Renal pelvis (tissue), 1 donor: ENCODE measurements at regions not wholly inside any gene's neighbourhood (a gene's known extent, or its start where the extent isn't known, plus 50 kb on each side); places are given as distances from the start of the nearest gene placed in this dataset.

ENCODE experiments used
- DNase-seq: peaks from one replicate; pipeline ENCODE4 v3.0.0-alpha.2; 2013

DNA sequence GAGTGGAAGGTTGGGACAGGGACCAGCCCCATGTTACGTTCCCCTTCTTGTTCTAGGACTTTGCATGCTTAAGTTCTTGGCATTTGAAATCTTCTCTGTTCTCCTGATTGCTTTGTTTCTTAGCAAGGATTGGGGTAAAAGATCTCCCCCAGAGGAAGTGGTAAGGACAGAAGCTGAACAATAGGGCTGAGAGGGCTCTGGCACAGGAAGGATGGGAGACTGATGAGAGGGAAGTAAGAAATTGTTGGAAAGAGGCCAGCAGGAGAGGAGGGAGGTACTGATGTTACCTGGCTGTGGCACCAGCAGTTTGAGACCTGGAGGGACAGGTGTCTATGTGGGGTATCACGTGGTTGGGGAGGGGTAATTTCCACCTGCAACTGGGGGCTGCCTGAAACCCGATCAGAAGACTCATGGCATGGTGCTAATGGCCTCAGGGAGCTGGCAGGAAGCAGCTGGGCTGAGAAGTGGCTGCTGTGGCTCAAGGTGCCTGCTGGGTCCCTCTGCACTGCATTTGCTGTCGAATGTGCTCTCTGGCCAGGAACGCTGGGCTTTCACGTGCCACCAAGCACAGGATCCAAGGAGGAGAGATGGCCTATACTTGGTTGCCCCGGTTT lies 108.4 kb downstream of the LSM3 start:
- DNase-seq = no peak

DNA sequence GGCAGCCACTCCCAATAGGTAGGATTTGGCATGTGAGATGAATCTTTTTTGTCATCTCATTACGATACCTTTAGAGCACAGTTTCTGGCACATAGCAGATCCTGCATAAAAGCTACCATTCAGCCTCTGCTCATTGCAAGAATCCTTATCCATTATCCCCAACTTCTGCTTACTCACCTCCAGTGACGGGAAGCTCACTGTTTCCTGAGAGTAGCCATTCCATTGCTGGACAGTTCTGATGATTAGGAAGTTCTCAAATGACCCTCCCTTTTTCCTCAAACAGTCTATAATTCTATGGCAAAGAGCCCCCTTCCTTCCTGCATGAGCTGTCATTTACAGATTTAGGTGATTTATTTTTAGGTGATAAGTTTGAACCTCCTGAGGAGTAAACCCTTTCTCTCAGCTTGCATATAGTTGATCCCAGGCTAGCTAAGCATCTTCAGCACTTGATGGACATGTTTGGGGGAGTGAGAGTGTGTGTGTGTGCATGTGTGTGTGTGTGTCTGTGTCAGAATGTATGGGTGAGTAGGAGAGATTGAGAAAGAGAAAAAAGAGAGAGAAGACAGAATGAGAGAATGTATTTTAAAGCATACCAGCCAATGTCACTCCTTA lies 109.7 kb downstream of the LSM3 start:
- no peak for DNase-seq

DNA sequence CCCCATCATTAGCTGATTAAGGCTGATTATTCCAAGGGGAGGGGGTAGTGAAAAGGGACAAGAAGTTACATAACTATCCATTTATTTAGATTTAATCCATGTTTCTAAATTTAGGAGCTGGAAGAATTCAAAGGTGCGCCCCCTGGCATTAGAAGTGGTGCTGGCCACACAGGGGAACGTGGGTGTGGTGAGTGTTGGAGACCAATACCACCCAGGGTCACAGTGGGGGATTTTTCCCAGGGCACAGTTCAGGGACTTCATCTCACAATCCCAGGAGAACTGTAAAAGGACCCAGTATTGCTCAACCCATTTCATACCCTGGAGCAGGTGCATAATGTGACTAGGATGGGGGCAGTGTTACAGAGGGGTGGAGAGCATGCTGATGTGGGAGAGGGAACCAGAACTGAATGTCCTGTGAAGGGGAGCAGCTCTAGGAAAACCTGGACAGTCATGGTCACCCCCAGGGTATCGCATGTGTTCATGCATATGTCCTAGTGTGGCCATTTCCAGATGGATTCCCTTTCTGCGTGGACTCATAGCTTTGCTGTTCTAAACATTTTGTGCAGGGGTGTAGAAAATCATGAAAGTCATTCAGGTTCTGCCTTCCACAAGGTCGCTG lies 110.3 kb downstream of the LSM3 start:
- DNase-seq = no peak

DNA sequence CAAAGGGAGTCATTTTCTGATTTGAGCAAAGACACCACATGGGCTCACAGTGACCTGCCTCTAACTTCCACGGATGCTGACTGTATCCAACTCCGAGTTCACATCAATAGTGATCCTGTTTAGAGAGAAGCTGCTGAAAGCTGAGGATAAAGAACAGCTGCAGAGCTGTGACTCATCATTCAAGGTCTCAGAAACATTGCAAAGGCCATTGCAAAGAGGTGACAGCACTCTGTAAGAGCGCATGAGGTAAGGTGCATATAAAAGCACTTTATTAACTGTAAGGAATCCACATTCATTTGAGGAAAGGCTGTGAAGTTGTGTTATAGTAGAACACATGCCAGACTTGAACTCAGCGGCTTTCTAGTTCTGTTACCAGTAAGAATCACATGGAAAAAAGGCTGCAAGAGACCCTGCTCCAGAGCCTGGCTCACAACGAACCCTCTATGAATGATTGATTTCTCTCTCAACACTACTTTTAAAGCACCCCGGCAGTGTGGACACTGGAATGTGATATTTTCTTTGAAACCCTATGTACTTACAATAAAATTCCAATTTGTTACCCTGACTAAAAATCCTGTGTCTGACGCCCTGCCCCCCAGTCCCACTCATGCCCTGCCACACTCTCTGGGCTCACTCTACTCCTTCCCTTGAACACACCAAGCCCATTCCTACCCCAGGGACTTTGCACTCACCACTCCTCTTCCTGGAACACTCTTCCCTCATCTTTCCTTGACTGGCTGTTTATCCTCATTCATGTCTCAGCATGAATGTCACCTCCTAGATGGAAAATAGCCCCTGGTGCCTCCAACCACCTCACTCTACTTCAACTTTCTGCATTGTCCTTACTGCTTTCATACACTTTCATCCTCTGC lies 111.2 kb downstream of the LSM3 start:
- DNase-seq = no peak

DNA sequence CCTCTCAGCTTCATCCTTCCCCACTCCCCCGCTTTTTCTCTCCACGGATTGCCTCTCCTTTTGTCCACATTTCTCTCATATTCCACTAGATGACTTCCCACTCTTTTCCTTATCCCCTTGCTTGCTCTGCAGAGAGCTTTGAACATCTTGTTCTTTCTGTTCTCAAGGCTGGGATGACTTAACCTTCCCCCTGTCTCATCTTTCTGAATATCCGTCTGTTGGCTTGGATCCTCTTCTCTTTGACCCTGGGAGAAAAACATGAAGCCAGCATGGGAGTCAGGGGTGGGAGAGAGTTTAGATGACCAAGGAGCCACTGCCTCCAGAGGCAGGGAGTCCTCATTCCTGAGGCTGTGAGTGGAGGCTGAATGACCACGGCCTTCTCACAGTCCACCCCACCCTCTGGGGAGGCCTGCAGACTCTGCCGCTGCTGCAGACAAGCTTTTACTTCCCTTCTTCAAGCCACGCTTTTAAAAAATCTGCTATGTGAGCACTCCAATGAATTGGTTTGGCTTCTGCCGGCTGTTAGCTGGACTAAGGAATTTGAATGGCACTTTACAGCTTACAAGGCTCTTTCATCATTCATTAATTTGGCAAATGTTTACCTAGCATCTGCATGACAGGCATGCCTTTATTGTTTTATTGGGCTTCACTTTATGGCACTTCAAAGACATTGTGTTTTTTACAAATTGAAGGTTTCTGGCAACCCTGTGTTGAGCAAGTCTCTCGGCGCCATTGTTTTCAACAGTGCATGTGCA lies 111.6 kb upstream of the SLC6A6 start:
- peak; percentile 43 for DNase-seq

DNA sequence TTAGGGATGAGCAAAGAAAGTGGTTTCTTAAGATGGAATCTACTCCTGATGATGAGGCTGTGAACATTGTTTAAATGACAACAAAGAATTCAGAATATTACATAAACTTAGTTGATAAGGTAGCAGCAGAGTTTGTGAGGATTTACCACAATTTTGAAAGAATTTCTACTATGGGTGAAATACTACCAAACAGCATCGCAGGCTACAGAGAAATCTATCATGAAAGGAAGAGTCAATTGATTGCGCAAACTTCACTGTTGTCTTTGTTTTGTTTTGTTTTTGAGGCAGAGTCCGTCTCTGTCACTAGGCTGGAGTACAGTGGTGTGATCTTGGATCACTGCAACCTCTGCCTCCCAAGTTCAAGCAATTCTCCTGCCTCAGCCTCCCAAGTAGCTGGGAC lies 107.4 kb upstream of the SLC6A6 start:
- no peak for DNase-seq

DNA sequence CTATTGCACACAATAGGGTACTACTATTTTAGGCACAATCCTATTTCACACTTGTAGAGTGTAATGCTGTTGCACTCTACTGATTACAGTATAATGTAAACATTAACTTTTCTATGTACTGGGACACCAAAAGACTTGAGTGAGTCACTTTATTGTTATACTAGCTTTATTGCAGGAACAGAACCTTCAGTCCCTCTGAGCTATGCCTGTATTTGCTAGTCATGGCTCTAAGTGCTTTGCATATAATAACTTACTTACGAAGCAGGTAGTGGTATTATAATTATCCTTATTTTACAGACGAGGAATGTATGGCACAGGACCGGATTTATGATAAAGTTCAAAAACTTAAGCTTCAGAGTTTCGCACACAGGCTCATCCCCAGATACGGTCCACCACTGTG lies 106.6 kb upstream of the SLC6A6 start:
- no peak for DNase-seq

DNA sequence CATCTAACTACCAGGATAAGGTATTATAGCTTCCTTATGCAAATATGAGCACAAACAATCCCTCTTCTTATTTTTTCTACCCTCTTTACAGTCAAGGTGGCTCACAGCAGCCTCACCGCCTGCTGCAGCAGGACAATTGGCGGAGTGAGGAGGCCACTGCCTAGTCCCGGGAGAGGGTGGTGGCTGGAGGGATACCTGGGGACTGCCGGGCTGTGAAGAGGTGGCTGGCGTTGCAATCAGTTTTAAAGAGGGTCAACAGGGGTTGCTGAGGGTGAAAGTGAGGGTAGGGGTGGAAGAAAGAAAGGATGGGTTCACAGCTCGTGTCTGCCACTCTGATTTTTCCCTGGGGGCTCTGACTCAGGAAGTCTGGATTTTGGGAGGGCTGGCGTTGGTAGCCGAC lies 105.1 kb upstream of the SLC6A6 start:
- DNase-seq = no peak

DNA sequence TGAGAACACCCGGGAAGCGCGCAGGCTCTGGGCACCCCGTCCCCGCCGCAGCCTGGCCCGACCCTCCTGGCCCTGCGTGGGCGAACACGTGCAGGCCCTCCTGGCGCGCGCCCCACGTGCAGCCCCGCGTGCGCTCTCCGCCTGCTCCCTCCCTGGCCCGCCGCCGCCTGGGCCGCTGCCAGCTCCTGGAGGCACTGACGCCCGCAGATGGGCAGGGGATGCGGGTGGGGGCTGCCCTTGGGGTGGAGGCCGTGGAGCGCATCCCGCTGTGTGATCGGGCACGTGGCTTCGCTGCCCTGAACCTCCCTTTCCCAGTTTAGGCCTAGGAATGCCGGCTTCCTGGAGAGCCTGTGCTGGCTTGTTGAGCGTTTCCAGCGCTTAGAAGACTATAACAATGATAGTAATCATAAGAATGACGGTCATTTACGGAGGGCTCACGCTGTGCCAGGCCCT lies 104.6 kb upstream of the SLC6A6 start:
- DNase-seq = peak; percentile 40

DNA sequence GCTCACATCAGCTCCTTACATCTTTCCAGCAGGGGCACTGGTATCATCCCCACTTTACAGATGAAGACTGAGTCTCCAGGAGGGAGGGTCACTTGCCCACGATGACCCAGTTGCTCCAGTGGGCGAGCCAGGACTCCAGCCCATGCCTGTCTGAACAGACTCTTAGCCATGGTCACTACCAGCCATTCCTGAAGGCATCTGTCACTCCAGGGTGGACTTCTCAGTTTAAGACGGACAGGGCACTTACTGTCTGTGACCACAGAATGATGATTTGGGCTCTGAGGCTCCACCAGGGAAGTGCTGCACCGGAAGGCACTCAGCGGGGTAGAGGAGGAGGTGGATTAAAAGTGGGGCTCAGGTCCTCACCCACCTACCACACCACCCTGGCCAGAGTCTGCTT lies 104.0 kb upstream of the SLC6A6 start:
- no peak for DNase-seq

DNA sequence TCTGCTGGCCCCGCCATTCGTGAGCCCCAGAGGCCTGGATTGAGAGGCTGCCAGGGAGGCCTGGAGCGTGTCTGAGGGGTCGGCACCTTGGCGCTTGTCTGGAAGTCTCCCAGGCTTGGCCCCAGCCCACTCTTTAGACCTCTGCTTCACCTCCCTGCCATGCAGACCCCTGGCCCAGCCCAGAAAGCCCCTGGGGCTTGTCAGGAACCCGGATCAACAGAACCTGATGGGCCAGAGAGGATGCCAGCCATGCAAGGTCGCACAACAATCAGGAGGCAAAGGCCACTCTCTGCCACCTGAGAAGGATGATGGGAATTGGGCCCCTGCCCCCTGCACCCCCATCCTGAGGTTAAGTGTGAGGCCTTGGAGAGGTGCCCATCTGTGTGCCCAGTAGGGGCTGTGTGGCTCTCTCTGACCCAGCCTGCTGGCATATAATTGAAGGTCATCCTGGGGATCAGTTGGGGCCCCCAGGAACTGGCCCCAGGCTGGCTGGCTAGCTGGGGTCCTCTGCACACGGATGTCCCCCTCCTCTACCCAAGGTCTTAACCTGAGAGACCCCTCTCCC lies 103.3 kb upstream of the SLC6A6 start:
- DNase-seq = no peak

DNA sequence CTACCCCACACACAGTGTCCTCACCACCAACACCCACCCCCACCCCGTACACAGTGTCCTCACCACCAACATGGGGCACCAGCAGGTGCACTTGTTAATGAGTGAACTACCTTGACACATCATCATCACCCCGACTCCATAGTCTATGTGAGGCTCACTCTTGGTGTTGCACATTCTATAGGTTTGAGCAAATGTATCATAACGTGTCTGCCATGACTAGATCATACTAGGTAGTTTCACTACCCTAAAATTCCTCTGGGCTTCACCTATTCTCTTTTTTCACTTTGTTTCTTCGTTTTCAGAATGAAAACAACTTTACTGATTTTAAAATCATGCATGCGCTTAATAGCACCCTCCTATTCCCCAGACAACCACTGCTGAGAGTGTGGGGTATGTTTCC lies 102.6 kb upstream of the SLC6A6 start:
- DNase-seq = no peak

DNA sequence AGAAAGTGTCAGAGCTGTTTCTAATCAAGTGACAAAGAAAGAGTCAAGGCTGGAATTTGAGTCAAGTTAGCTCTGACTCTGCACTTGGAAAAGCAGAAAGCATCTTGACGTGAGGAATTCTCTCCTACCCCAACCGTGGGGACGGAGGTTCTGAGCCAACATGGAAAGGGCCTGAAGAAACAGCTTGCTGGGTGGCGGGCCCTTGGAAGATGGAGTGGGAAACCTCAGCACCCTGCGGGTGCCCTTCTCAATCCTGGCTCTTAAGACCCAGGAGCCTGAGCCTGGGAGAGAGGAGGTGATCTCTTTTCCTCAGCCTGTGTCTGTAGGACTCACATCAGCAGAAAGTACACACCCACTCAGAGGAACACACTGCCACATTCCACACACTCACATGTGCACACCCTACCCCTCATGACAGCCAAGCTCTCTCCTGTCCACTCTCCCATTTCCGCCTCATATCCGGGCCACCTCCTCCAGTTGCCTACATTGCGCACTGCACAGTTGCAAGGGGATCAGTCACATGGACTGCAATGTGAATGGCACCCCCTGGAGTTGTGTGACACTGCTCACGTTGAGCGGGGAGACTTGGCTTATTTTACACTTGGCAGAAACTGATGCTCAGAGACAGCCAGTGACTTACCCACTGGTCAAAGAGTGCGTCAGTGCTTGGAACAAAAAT lies 101.5 kb upstream of the SLC6A6 start:
- no peak for DNase-seq

DNA sequence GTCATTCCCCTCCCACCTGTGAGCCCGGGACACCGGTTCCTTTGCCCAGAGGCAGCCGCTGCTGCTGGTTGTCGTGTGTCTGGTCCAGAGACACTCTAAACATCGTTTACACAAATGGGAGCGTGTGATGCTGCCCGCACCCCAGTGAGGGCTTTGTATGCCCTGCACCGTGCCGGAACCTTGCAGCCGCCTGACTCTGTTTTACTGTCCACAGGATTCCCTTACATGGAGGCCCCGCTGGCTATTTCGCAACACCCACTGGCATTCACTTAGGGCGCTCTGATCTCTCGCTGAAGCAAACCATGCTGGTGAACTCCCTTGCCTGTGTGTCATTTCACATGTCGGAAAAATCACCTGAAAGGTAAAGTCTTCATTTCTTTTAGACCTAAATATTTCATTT lies 100.8 kb upstream of the SLC6A6 start:
- no peak for DNase-seq

DNA sequence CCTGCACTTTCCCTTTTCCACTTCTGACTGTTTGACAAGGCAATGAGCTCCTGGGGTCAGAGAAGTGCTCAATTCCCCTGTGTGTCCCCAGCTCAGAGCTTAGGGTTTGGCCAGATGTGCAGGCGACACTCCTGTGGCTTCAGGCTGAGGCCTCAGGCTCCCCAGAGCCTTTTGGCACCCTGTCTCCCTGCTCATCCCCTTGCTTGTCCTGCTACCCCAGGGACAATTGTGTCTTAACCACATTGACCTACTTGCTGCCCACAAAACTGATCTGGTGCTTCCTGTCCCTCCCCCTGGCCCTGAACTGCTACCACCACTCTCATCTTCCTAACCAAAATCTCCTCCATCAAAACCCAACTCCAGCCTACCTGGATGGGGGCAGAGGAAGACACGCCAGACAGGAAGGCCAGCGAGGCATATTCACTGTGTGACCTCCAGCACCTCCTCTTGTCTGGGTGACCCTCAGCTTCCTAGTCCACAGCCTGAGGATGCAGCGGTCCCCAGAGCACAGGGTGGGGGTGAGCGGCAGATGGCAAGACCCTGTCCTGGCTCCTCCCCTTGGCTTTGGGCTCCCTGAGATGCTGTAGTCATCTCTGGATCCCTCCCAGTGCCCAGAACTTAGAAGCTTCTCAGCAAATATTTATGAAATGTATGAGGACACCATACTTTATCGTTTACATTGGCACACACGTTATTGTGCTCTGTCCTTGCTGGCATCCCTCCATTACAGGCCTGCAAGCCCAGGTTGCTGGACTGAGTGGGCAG lies 98.9 kb upstream of the SLC6A6 start:
- DNase-seq = no peak

DNA sequence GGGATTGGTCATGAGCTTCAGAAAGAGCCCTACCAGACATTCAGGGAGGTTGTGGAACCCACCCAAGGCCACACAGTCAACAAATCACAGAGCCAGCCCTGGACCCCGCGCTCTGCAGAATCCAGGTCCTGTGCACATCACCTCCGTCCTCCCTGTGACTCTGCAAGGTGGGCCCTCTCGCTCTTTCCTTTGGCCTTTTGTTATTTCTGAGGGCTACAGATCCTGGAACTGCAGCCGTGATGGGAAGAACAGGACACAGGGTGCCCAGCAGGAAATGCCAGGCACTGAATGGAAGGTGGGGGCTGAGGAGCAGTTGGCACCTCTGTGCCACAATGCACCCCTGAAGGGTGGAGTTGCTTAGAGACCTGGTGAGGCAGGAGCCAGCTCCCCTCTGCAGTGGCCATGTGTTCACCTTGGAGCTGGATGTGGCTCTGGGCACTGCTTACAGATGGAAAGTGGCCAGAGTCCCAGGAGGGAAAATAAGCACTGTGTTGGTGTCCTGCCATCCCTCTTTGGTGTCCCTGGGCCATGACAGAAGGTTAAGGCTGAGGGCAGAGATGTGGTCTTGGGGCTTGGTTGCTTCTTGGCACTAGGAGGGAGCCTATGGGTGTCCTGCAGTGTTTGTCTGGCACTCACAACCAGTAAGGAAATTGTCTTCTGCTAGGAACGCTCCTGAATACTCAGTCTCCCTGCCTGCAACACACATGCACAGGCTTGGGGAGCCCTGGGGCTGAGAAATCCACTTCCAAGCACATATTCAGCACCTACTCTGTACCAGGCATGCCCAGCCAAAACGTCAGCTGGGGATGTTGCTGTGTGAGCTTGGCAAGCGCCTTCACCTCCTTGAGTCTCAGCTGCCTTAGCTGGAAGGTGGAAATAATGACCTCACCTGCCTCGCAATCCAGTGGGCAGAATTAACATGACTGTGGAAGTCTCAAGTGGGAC lies 98.0 kb upstream of the SLC6A6 start:
- no peak for DNase-seq

DNA sequence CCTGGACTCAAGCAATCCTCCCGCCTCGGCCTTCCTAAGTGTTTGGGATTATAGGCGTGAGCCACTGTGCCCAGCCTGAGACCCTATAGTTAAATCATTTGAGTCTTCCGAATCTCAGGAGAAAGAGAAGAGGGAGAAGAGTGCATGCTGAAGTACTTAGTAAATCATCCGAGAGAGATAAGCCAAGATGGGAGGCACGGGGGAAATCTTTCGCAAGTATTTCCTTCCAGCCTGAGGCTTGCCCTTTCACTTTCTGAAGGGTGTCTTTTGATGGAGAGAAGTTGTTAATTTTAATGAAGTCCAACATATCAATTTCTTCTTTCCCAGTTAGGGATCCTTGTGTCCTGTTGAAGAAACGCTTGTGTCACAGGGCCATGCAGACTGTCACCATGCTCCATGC lies 97.1 kb upstream of the SLC6A6 start:
- no peak for DNase-seq

DNA sequence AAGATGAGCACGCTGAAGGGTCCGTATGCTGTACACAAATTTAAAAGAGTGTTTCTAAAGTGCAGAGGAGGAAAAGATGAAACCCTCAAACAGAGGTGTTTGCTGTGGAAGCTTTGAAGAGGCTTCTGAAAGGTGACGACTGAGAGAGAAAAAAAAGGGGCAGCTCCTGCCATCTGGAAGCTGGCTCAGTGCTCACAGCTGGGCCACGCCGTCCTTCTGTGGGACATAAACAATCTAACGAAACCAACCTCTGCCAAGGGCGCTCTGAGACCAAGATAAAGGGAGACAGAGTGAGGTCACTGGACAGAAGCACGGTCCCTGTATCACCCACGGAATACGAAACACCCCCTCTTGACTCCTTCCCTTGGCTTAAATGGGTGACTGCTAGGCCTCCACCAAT lies 96.3 kb upstream of the SLC6A6 start:
- DNase-seq = no peak

DNA sequence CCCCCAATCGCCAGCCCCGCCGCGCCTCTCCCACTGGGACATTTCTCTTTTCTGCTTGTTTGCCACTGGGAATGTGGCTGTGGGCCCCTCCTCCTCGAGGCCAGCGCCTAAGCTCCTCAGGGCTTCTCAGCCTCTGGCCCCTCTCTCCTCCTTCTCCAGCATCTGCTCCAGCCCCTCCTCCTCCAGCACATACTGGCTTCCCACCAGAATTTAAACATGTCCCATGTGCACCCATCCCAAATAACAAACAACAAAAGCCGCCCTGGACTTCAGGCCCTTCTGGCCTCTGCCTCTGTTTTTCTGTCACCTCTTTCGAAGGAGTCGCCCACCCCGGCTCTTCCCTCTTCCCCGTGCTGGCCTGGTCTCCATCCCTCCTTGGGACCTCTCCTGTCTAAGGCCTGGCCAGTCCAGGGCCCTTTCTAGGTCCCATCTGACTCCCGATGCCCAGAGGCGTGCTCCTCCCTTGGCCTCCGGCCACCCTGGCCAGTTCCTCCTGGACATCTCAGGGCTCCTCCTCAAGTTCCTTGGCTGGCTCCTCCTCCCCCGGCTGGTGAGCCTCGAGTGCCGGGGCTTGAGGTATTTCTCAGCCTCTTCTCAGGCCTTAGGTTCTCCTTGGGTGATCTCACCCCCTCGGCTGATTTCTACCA lies 94.6 kb upstream of the SLC6A6 start:
- DNase-seq = no peak
